Keratinocyte (primary cell): ENCODE measurements at regions not wholly inside any gene's neighbourhood (a gene's known extent, or its start where the extent isn't known, plus 50 kb on each side); places are given as distances from the start of the nearest gene placed in this dataset.

Experiments
- DNase-seq: peaks from one replicate; pipeline ENCODE4 v3.0.0-alpha.2; 2011; ENCODE audit warnings: low read depth, missing footprints, low spot score
- FAIRE-seq: peaks from 2 replicates; lab custom pipeline; 2011; peaks lifted over from hg19 to GRCh38; lab: Jason Lieb, UNC
- H2AFZ ChIP-seq: 2 replicates; pipeline ENCODE4 v1.6.0; 2012; ENCODE audit warnings: low read length, control low read depth, inconsistent platforms; ENCODE audit not compliant: control insufficient read depth
- H3K27ac ChIP-seq: 2 replicates; pipeline ENCODE4 v1.5.1; 2011; ENCODE audit warnings: low read length; ENCODE audit not compliant: control insufficient read depth, insufficient read depth
- H3K27me3 ChIP-seq: 3 replicates; pipeline ENCODE4 v1.6.0; 2011; ENCODE audit warnings: low read length; ENCODE audit not compliant: control insufficient read depth, insufficient read depth; ENCODE audit errors: extremely low read depth
- H3K36me3 ChIP-seq, 2 experiments: 2 replicates in 1 of 2; 3 replicates in 1 of 2; pipeline ENCODE4 v1.5.1; 2011; ENCODE audit warnings: low read length in 2 of 2, mild to moderate bottlenecking in 1 of 2; ENCODE audit not compliant: control insufficient read depth in 2 of 2, insufficient read depth in 2 of 2; ENCODE audit errors: extremely low read depth in 1 of 2
- H3K4me1 ChIP-seq: 3 replicates; pipeline ENCODE4 v1.5.1; 2011; ENCODE audit warnings: low read length; ENCODE audit not compliant: control insufficient read depth, insufficient read depth; ENCODE audit errors: extremely low read depth
- H3K4me2 ChIP-seq: 3 replicates; pipeline ENCODE4 v1.6.0; 2011; ENCODE audit warnings: low read depth, low read length; ENCODE audit not compliant: control insufficient read depth, insufficient read depth; ENCODE audit errors: extremely low read depth
- H3K4me3 ChIP-seq, 3 experiments: fragments of 200-600 bp in 1 of 3; sonication (generic) in 1 of 3; 2 replicates in 2 of 3; 3 replicates in 1 of 3; pipeline ENCODE4 v1.5.1; 2011 to 2016; ENCODE audit warnings: low read length in 3 of 3, mild to moderate bottlenecking in 3 of 3, control low read depth in 2 of 3, inconsistent platforms in 1 of 3, low read depth in 1 of 3, mixed read lengths in 1 of 3, mixed run types in 1 of 3, moderate library complexity in 1 of 3; ENCODE audit not compliant: control insufficient read depth in 2 of 3, insufficient read depth in 2 of 3; ENCODE audit errors: extremely low read depth in 1 of 3
- H3K79me2 ChIP-seq: 2 replicates; pipeline ENCODE4 v1.6.0; 2012; ENCODE audit warnings: low read length; ENCODE audit not compliant: control insufficient read depth, insufficient read depth
- H3K9ac ChIP-seq: 3 replicates; pipeline ENCODE4 v1.6.0; 2011; ENCODE audit warnings: low read length; ENCODE audit not compliant: control insufficient read depth, insufficient read depth; ENCODE audit errors: extremely low read depth
- H3K9me1 ChIP-seq: 3 replicates; pipeline ENCODE4 v1.6.0; 2011; ENCODE audit warnings: low read length; ENCODE audit not compliant: control insufficient read depth, insufficient read depth; ENCODE audit errors: extremely low read depth
- H3K9me3 ChIP-seq: 2 replicates; pipeline ENCODE4 v1.5.1; 2012; ENCODE audit warnings: low read depth, low read length; ENCODE audit not compliant: control insufficient read depth
- H4K20me1 ChIP-seq: 3 replicates; pipeline ENCODE4 v1.6.0; 2011; ENCODE audit warnings: low read length; ENCODE audit not compliant: control insufficient read depth, insufficient read depth; ENCODE audit errors: extremely low read depth
- EZH2 ChIP-seq: IDR thresholded peaks from one replicate; pipeline ENCODE4 v1.6.1; 2012; ENCODE audit warnings: inconsistent platforms, mild to moderate bottlenecking, low read length, moderate library complexity
- dilution Hi-C: fragments of 300-500 bp; cut with MboI; formaldehyde crosslinking; loops from one replicate; pipeline ENCODE4 v1.7.0; 2020; ENCODE audit warnings: low sequenced_read_pairs; ENCODE audit not compliant: extremely low pct_ligation_motif_present
- TF ChIP-seq, protein P1 (sequence below), 3 experiments: IDR thresholded peaks in 1 of 3; conservative IDR thresholded peaks in 1 of 3; optimal IDR thresholded peaks in 1 of 3; 2 replicates in 2 of 3; 3 replicates in 1 of 3; pipeline versions ENCODE3 to v1.5.1; 2011; ENCODE audit warnings: low read length in 3 of 3, mild to moderate bottlenecking in 3 of 3, moderate library complexity in 2 of 3, control low read depth in 1 of 3, inconsistent platforms in 1 of 3; ENCODE audit not compliant: insufficient read depth in 2 of 3; ENCODE audit errors: extremely low read depth in 1 of 3

DNA sequence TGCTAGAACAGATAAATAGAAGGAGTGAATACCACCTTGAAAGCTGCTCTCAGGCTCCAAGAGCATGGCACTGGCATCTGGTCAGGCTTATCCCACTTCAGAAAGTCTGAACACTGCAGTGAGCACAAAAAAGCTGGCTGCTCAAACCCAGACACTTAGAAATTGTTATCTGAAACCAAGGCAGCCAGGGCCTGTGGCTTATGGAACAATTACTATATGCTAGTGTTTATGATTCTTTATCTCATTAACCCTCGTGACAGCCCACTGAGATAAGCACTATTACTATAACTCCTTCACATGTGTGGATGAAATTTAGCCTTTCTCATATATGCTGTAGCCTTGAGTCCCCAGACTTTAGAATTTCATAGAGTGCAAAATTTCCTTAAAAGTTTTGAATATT lies 400.2 kb downstream of the RAB38 start:
- dilution Hi-C loops, result no loop called here
- FAIRE-seq, result no peak

DNA sequence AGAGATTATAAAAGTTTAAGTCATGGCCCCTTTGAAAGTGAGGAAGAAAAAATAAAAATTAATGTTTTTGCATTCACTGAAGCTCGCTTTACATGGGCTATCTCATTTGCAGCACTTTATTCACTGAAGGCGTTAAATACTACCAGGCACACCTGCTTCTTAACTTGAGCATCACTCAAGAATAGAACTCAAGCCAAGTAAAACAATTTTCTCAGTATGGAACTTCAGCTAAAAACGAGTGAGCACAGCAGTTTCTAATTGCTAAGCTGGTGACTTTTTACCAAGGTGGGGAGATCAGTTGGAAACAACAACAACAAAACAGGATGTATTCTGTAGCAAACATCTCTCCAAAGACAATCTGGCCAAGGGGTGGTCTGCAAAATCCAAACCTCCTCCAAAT lies 405.6 kb downstream of the RAB38 start:
- H3K4me3 ChIP-seq, result no peak overlapping the region
- H3K4me2 ChIP-seq, result no peak overlapping the region
- H3K27me3 ChIP-seq, result no peaks in the 10 kb centered on the region
- no peaks in the 10 kb centered on the region for H4K20me1 ChIP-seq
- dilution Hi-C loops, result no loop called here
- H2AFZ ChIP-seq, result no peak overlapping the region
- FAIRE-seq (no peak), DNase-seq (no peak)
- H3K79me2 ChIP-seq, result no peaks in the 10 kb centered on the region
- no peak overlapping the region for H3K27ac ChIP-seq
- H3K9ac ChIP-seq, result no peak overlapping the region
- H3K9me1 ChIP-seq, result no peaks in the 10 kb centered on the region
- H3K9me3 ChIP-seq, result no peaks in the 10 kb centered on the region
- TF ChIP-seq, protein P1, sequence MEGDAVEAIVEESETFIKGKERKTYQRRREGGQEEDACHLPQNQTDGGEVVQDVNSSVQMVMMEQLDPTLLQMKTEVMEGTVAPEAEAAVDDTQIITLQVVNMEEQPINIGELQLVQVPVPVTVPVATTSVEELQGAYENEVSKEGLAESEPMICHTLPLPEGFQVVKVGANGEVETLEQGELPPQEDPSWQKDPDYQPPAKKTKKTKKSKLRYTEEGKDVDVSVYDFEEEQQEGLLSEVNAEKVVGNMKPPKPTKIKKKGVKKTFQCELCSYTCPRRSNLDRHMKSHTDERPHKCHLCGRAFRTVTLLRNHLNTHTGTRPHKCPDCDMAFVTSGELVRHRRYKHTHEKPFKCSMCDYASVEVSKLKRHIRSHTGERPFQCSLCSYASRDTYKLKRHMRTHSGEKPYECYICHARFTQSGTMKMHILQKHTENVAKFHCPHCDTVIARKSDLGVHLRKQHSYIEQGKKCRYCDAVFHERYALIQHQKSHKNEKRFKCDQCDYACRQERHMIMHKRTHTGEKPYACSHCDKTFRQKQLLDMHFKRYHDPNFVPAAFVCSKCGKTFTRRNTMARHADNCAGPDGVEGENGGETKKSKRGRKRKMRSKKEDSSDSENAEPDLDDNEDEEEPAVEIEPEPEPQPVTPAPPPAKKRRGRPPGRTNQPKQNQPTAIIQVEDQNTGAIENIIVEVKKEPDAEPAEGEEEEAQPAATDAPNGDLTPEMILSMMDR (optimal IDR thresholded peaks at IDR 0.05 in 1 of 3, IDR thresholded peaks at IDR 0.05 in 1 of 3, conservative IDR thresholded peaks at IDR 0.05 in 1 of 3; ENCODE audit: extremely low read depth in 1 of 3, insufficient read depth in 2 of 3, low read length in 3 of 3), result no peak
- no peak for TF ChIP-seq EZH2
- no peaks in the 10 kb centered on the region for H3K36me3 ChIP-seq
- H3K4me1 ChIP-seq, result no peaks in the 10 kb centered on the region

More for the DNA sequence above, 400.2 kb downstream of the RAB38 start:
- TF ChIP-seq, protein P1 (optimal IDR thresholded peaks at IDR 0.05 in 1 of 3, IDR thresholded peaks at IDR 0.05 in 1 of 3, conservative IDR thresholded peaks at IDR 0.05 in 1 of 3; ENCODE audit: extremely low read depth in 1 of 3, insufficient read depth in 2 of 3, low read length in 3 of 3), result no peak
- no peak for TF ChIP-seq EZH2
- H3K4me1 ChIP-seq, result no peaks in the 10 kb centered on the region
- no peak for DNase-seq
- H4K20me1 ChIP-seq, result no peaks in the 10 kb centered on the region
- no peaks in the 10 kb centered on the region for H3K9me3 ChIP-seq
- no peak overlapping the region for H3K9ac ChIP-seq
- H3K27me3 ChIP-seq, result no peaks in the 10 kb centered on the region
- no peak overlapping the region for H3K4me2 ChIP-seq
- no peaks in the 10 kb centered on the region for H3K36me3 ChIP-seq
- H2AFZ ChIP-seq, result no peak overlapping the region
- no peak overlapping the region for H3K27ac ChIP-seq
- H3K79me2 ChIP-seq, result no peaks in the 10 kb centered on the region
- no peaks in the 10 kb centered on the region for H3K9me1 ChIP-seq
- H3K4me3 ChIP-seq, result no peak overlapping the region
